ENCODE measurements at regions not wholly inside any gene's neighbourhood (a gene's known extent, or its start where the extent isn't known, plus 50 kb on each side); places are given as distances from the start of the nearest gene placed in this dataset.

GRCh38 chr6:106761160-106761559 is 131.8 kb downstream of the QRSL1 start:
- Histone ChIP-seq H3K4me2 (ENCODE audit: low read length) (no peak overlapping the region), H3K79me2 (ENCODE audit: low read length) (no peaks in the 10 kb centered on the region), H3K4me3 (ENCODE audit: low read length) (no peak overlapping the region), H3K27ac (ENCODE audit: low read length) (no peak overlapping the region), H3K4me1 (ENCODE audit: low read length) (no peaks in the 10 kb centered on the region), H3K9ac (ENCODE audit: low read length) (no peak overlapping the region), H2AFZ (ENCODE audit: low read depth, low read length) (no peak overlapping the region), H3K9me3 (ENCODE audit: insufficient read depth, low read length) (no peaks in the 10 kb centered on the region), H3K27me3 (ENCODE audit: low read depth, low read length) (no peaks in the 10 kb centered on the region), H3K36me3 (replicated peaks; ENCODE audit: low read depth, low read length) (no peaks in the 10 kb centered on the region), H4K20me1 (ENCODE audit: insufficient read depth, low read length) (no peaks in the 10 kb centered on the region)
- TF ChIP-seq CTCF (IDR thresholded peaks at IDR 0.05; ENCODE audit: low read depth, low read length) (no peak), EZH2phosphoT487 (IDR thresholded peaks at IDR 0.05; ENCODE audit: low read depth) (no peak)

GRCh38 chr6:106759112-106759511 is 129.7 kb downstream of the QRSL1 start:
- Histone ChIP-seq H3K27ac (ENCODE audit: low read length) (no peak overlapping the region), H3K9me3 (ENCODE audit: insufficient read depth, low read length) (no peaks in the 10 kb centered on the region), H3K27me3 (ENCODE audit: low read depth, low read length) (no peaks in the 10 kb centered on the region), H3K36me3 (replicated peaks; ENCODE audit: low read depth, low read length) (no peaks in the 10 kb centered on the region), H3K4me1 (ENCODE audit: low read length) (no peaks in the 10 kb centered on the region), H3K79me2 (ENCODE audit: low read length) (no peaks in the 10 kb centered on the region), H3K4me2 (ENCODE audit: low read length) (no peak overlapping the region), H3K4me3 (ENCODE audit: low read length) (no peak overlapping the region), H3K9ac (ENCODE audit: low read length) (no peak overlapping the region), H4K20me1 (ENCODE audit: insufficient read depth, low read length) (no peaks in the 10 kb centered on the region), H2AFZ (ENCODE audit: low read depth, low read length) (no peak overlapping the region)
- TF ChIP-seq CTCF (IDR thresholded peaks at IDR 0.05; ENCODE audit: low read depth, low read length): no peak
- TF ChIP-seq EZH2phosphoT487 (IDR thresholded peaks at IDR 0.05; ENCODE audit: low read depth): no peak

- no peaks in the 10 kb centered on the region for H3K27me3 ChIP-seq (ENCODE audit: low read depth, low read length)
- H3K36me3 ChIP-seq (replicated peaks; ENCODE audit: low read depth, low read length): no peaks in the 10 kb centered on the region
- no peaks in the 10 kb centered on the region for H3K79me2 ChIP-seq (ENCODE audit: low read length)
- no peaks in the 10 kb centered on the region for H3K9me3 ChIP-seq (ENCODE audit: insufficient read depth, low read length)
- no peaks in the 10 kb centered on the region for H4K20me1 ChIP-seq (ENCODE audit: insufficient read depth, low read length)
- H3K4me2 ChIP-seq (ENCODE audit: low read length): no peak overlapping the region
- TF ChIP-seq EZH2phosphoT487 (IDR thresholded peaks at IDR 0.05; ENCODE audit: low read depth) (no peak), CTCF (IDR thresholded peaks at IDR 0.05; ENCODE audit: low read depth, low read length) (no peak)
- H3K9ac ChIP-seq (ENCODE audit: low read length): no peak overlapping the region
- H2AFZ ChIP-seq (ENCODE audit: low read depth, low read length): no peak overlapping the region
- no peak overlapping the region for H3K27ac ChIP-seq (ENCODE audit: low read length)
- H3K4me3 ChIP-seq (ENCODE audit: low read length): no peak overlapping the region
- H3K4me1 ChIP-seq (ENCODE audit: low read length): no peaks in the 10 kb centered on the region
Observed at GRCh38 chr6:106757722-106758467, 128.5 kb downstream of the QRSL1 start.

GRCh38 chr6:106757267-106757666 is 127.9 kb downstream of the QRSL1 start:
- H3K27ac ChIP-seq (ENCODE audit: low read length): no peak overlapping the region
- TF ChIP-seq CTCF (IDR thresholded peaks at IDR 0.05; ENCODE audit: low read depth, low read length): no peak
- no peak for TF ChIP-seq EZH2phosphoT487 (IDR thresholded peaks at IDR 0.05; ENCODE audit: low read depth)
- H3K4me2 ChIP-seq (ENCODE audit: low read length): no peak overlapping the region
- no peaks in the 10 kb centered on the region for H3K9me3 ChIP-seq (ENCODE audit: insufficient read depth, low read length)
- no peaks in the 10 kb centered on the region for H3K27me3 ChIP-seq (ENCODE audit: low read depth, low read length)
- H3K36me3 ChIP-seq (replicated peaks; ENCODE audit: low read depth, low read length): no peaks in the 10 kb centered on the region
- no peaks in the 10 kb centered on the region for H4K20me1 ChIP-seq (ENCODE audit: insufficient read depth, low read length)
- no peaks in the 10 kb centered on the region for H3K4me1 ChIP-seq (ENCODE audit: low read length)
- no peaks in the 10 kb centered on the region for H3K79me2 ChIP-seq (ENCODE audit: low read length)
- no peak overlapping the region for H3K4me3 ChIP-seq (ENCODE audit: low read length)
- H3K9ac ChIP-seq (ENCODE audit: low read length): no peak overlapping the region
- no peak overlapping the region for H2AFZ ChIP-seq (ENCODE audit: low read depth, low read length)
